DND-41 (cell line): ENCODE measurements at regions not wholly inside any gene's neighbourhood (a gene's known extent, or its start where the extent isn't known, plus 50 kb on each side); places are given as distances from the start of the nearest gene placed in this dataset.

Source experiments
- EZH2 ChIP-seq: IDR thresholded peaks from 3 replicates; pipeline ENCODE4 v1.6.1; 2012; ENCODE audit warnings: borderline replicate concordance, low read depth, mild to moderate bottlenecking, moderate library complexity, low read length, inconsistent platforms; ENCODE audit not compliant: severe bottlenecking
- TF ChIP-seq, protein P1 (sequence below): IDR thresholded peaks from 2 replicates; pipeline ENCODE4 v1.5.1; 2012; ENCODE audit warnings: borderline replicate concordance, low read length, moderate library complexity, mild to moderate bottlenecking; ENCODE audit not compliant: poor library complexity, severe bottlenecking; ENCODE audit errors: extremely low read depth

DNA sequence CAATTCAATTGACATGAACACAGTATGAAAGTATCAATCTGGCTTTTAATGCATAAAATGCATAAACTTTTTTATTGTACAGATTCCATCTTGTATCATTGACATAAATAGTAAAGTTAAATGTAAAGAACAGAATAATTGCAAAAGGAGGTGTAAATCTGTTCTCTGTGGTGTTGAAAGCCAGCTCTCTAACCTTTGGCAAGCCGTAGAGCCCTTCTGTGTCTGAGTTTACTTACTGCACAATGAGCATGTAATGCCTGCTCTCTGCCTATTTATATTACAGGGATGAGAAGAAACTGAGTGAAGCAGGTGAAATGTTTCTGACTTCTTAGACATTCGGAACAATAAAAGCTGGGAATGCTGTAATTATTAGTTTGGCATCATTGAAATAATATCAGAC, 389.3 kb upstream of the EPHA5 start:
- TF ChIP-seq, protein P1, sequence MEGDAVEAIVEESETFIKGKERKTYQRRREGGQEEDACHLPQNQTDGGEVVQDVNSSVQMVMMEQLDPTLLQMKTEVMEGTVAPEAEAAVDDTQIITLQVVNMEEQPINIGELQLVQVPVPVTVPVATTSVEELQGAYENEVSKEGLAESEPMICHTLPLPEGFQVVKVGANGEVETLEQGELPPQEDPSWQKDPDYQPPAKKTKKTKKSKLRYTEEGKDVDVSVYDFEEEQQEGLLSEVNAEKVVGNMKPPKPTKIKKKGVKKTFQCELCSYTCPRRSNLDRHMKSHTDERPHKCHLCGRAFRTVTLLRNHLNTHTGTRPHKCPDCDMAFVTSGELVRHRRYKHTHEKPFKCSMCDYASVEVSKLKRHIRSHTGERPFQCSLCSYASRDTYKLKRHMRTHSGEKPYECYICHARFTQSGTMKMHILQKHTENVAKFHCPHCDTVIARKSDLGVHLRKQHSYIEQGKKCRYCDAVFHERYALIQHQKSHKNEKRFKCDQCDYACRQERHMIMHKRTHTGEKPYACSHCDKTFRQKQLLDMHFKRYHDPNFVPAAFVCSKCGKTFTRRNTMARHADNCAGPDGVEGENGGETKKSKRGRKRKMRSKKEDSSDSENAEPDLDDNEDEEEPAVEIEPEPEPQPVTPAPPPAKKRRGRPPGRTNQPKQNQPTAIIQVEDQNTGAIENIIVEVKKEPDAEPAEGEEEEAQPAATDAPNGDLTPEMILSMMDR, result no peak
- no peak for TF ChIP-seq EZH2
